Activated T-helper 1 cell treated with anti-CD3 and anti-CD28 coated beads, Interleukin-12 subunit alpha, Interleukin-12 subunit beta, Interleukin-2, Interleukin-4 antibody, amounts not matched to agents 30 ng/mL and 10 ng/mL and 1 ng/mL, durations not matched to agents 14 hours and 24 hours and 36 hours (primary cell): ENCODE measurements at regions not wholly inside any gene's neighbourhood (a gene's known extent, or its start where the extent isn't known, plus 50 kb on each side); places are given as distances from the start of the nearest gene placed in this dataset.

Source experiments
- DNase-seq: peaks from one replicate; pipeline ENCODE4 v3.0.0; 2021; ENCODE audit warnings: low spot score
- H3K27ac Mint-ChIP-seq: one replicate; pipeline ENCODE4 v1.8.0; 2021; ENCODE audit warnings: mild to moderate bottlenecking, mixed read lengths
- H3K27me3 Mint-ChIP-seq: one replicate; pipeline ENCODE4 v1.8.0; 2022; ENCODE audit warnings: mild to moderate bottlenecking, moderate library complexity, mixed read lengths; ENCODE audit not compliant: insufficient read depth
- H3K36me3 Mint-ChIP-seq: one replicate; pipeline ENCODE4 v1.8.0; 2021; ENCODE audit warnings: low read depth, mixed read lengths
- H3K4me1 Mint-ChIP-seq: one replicate; pipeline ENCODE4 v1.8.0; 2021; ENCODE audit warnings: low read depth, mixed read lengths
- H3K4me3 Mint-ChIP-seq: one replicate; pipeline ENCODE4 v1.8.0; 2021; ENCODE audit warnings: mild to moderate bottlenecking, moderate library complexity, mixed read lengths
- H3K9me3 Mint-ChIP-seq: one replicate; pipeline ENCODE4 v1.8.0; 2021; ENCODE audit warnings: mixed read lengths
- intact Hi-C: fragments of 100-400 bp; cut with micrococcal nuclease; formaldehyde crosslinking; loops from one replicate; pipeline ENCODE4 v1.15.1; 2024

DNA sequence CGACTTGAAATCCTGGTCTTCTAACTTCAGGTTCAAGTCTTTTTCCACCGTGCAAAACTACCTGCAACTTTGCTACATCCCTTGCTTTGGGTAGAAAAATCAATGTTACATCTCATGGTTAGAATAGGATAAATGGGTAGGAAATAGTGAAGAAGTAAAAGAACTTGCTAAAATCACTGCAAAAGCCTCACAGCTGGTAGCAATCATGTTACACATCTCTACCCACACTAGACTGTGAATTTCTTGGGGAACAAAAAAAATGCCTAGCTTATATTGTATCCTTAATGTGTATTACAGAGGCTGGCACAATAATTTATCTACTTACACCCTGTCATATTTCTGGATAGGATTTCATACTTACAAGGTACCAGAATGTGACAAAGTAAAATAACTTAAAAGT is 133.8 kb downstream of the FAM181B start:
- no peaks in the 10 kb centered on the region for H3K9me3 Mint-ChIP-seq
- DNase-seq, result no peak
- H3K36me3 Mint-ChIP-seq, result no peaks in the 10 kb centered on the region
- no peak overlapping the region for H3K4me3 Mint-ChIP-seq
- H3K4me1 Mint-ChIP-seq, result no peaks in the 10 kb centered on the region
- intact Hi-C loops, result no loop called here
- H3K27me3 Mint-ChIP-seq, result no peaks in the 10 kb centered on the region
- no peak overlapping the region for H3K27ac Mint-ChIP-seq

DNA sequence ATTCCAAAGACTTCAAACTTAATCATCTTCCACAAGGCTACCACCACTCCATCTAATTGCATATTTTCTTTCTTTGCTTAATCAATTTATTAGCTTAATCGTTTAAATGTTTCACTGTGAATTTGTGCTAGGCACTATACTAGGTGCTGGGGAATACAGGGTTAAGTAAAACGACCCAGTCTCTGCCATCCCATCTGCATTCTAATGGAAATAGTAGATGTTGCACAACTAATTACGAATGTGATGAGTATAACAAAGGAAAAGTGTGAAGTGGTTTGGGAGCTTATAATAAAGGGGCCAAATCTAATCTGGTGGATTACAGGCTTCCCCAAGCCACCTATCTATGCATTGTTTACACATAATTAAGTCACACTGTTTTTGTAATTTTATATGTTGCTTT is 147.1 kb downstream of the FAM181B start:
- H3K27ac Mint-ChIP-seq, result no peak overlapping the region
- DNase-seq, result no peak
- no peaks in the 10 kb centered on the region for H3K36me3 Mint-ChIP-seq
- H3K4me3 Mint-ChIP-seq, result no peak overlapping the region
- H3K9me3 Mint-ChIP-seq, result no peaks in the 10 kb centered on the region
- H3K27me3 Mint-ChIP-seq, result no peaks in the 10 kb centered on the region
- intact Hi-C loops, result no loop called here
- H3K4me1 Mint-ChIP-seq, result no peaks in the 10 kb centered on the region

DNA sequence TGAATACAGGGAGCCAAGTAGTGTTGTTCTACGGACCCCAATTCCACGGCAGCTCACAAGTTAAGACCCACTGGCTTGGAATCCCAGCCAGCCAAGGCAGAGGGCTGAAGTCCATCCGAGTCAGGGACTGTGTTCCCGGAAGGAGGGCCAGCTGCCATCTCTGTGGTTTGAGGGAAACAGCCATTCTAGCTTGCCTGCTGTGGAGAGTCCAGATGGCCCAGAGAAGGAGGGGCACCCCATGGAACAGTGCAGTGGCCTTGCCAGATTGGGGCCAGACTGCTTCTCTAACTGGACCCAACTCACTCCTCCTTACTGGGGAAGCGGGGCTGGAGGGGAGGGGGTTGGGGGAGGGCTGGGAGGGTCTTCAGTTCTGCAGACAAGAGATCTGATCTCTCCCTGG is 156.4 kb downstream of the FAM181B start:
- H3K27me3 Mint-ChIP-seq, result peaks cover 3% of the 10 kb centered on the region
- H3K27ac Mint-ChIP-seq, result no peak overlapping the region
- H3K4me3 Mint-ChIP-seq, result no peak overlapping the region
- H3K9me3 Mint-ChIP-seq, result no peaks in the 10 kb centered on the region
- intact Hi-C loops, result no loop called here
- H3K36me3 Mint-ChIP-seq, result no peaks in the 10 kb centered on the region
- DNase-seq, result no peak
- no peaks in the 10 kb centered on the region for H3K4me1 Mint-ChIP-seq

DNA sequence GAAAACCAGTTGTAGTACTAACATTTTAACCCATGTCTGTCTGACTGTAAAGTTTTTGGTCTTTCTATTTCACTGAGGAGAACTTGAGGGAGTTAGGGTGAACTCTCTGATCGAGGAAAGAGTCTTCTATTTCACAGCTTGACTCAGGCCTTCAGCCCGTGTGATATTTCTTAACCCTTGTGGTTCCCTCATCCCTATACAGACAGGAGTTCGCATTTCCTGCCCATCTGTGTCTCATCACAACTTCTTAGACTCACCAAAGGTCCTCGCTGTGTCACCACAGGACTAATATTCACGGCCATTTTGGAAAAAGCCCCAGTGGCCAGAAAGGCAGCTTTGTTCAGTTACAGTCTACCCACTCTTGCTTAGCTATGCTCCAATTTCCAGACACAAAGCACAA is 172.8 kb downstream of the FAM181B start:
- no peaks in the 10 kb centered on the region for H3K27me3 Mint-ChIP-seq

DNA sequence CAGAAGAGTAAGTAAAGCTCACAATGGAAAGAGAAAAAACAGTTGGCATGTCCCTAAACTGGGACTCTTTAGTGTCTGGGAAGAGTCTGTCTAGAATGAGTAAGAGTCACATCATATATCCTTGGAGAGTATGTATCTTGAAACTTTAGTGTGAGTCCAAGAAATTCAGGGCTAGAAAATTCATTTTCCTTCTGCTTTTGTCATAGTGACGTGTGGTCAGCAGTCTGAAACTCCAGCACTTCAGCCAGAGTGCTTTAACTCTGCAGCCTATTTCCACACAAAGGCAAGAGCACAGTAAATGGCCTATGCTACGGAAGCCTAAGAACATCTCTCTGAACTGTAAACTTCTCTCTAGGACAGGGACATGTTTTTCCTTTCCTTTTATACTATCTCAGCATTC is 174.1 kb downstream of the FAM181B start:
- intact Hi-C loops, result no loop called here
- no peaks in the 10 kb centered on the region for H3K27me3 Mint-ChIP-seq

More for the DNA sequence above, 172.8 kb downstream of the FAM181B start:
- Mint-ChIP-seq H3K36me3 (no peaks in the 10 kb centered on the region), H3K9me3 (no peaks in the 10 kb centered on the region), H3K4me3 (no peak overlapping the region), H3K27ac (no peak overlapping the region), H3K4me1 (no peaks in the 10 kb centered on the region)
- intact Hi-C loops, result no loop called here
- DNase-seq, result no peak

DNA sequence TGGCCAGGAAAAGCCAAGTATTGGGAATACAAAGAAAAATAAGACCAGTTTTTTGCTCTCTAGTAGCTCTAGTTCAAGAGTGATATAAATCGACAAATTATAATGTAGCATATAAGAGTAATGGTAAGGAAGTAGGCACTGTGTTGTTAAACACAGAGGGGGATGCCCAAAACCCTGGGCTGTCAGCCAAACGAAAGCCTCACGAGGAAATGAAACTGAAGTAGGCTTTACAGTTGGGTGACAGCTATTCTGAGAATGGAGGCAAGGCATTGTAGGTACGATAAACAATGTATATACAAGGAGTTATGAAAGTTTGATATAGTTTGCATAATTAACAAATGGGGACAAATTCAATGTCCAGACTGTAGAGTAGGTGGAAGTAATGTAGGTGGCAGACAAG is 176.4 kb downstream of the FAM181B start:
- H3K4me1 Mint-ChIP-seq, result no peaks in the 10 kb centered on the region
- H3K4me3 Mint-ChIP-seq, result no peak overlapping the region
- intact Hi-C loops, result no loop called here
- H3K27ac Mint-ChIP-seq, result no peak overlapping the region
- H3K27me3 Mint-ChIP-seq, result no peaks in the 10 kb centered on the region
- H3K9me3 Mint-ChIP-seq, result no peaks in the 10 kb centered on the region
- no peaks in the 10 kb centered on the region for H3K36me3 Mint-ChIP-seq
- no peak for DNase-seq

More for the DNA sequence above, 174.1 kb downstream of the FAM181B start:
- Mint-ChIP-seq H3K4me1 (no peaks in the 10 kb centered on the region), H3K4me3 (no peak overlapping the region), H3K9me3 (no peaks in the 10 kb centered on the region), H3K36me3 (no peaks in the 10 kb centered on the region), H3K27ac (no peak overlapping the region)
- no peak for DNase-seq

DNA sequence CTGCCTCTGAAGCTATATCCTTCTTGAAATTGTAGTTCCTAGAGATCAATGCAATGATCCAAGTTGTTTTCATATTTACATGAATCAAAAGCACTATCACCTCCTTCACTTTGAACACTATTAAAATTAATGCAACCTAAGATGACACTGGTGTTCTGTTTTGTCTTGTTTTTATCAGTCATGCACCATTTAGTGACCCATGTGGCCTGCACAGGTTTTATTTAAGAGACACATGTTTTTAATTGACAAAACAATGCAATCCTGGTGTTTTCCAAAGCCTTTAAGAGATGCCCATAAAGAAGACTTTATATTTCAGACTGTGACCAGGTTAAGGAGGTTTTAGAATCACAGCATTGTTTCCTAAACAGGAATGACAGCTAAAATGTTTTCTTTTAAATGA is 177.5 kb downstream of the FAM181B start:
- Mint-ChIP-seq H3K4me1 (no peaks in the 10 kb centered on the region), H3K36me3 (no peaks in the 10 kb centered on the region), H3K4me3 (no peak overlapping the region), H3K27me3 (no peaks in the 10 kb centered on the region), H3K9me3 (no peaks in the 10 kb centered on the region), H3K27ac (no peak overlapping the region)
- DNase-seq, result no peak
- intact Hi-C loops, result no loop called here

DNA sequence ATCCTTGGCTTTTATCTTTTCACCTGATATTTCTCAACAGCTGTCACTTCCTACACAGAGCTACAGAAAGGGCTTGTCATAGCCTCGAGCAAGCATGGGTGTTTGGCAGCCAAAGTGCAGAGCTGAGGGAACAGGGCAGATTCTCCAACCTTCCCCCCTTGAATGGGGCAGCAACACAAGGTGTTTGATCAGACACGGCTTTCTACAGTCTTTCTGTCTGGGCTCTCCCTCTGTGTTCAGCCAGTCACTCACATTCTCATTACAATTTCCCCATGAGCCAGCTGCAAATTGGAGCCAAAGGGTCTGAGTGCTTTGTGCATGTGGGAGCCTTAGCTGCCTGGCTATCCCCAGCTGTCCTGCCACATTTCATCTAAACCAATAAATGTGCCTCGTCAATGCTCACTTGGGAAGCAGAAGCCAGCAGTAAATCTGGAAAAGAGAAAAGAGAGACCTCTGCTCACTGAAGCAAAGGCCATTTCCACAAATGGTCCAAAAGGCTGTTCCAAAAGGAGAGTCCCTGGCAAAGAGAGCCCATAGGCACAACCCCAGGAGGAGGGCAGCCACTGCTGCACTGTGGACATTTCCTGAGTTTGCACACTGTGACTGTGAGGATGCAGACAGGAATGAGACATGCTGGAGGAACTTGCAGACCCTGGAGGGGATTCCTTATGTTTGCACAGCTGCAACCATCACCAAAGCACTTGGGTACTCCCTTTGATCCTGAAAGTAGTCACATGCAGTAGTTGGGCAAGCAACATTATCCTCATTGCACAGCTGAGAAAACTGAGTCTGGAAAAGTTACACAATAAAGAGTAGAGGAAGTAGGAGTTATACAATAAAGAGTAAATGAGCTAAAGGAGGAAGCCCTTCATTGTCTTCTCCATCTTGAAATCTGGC is 186.8 kb downstream of the FAM181B start:
- no peak for DNase-seq
- Mint-ChIP-seq H3K9me3 (no peaks in the 10 kb centered on the region), H3K4me3 (no peak overlapping the region), H3K36me3 (no peaks in the 10 kb centered on the region), H3K27me3 (no peaks in the 10 kb centered on the region), H3K27ac (no peak overlapping the region), H3K4me1 (no peaks in the 10 kb centered on the region)
- intact Hi-C loops, result no loop called here

DNA sequence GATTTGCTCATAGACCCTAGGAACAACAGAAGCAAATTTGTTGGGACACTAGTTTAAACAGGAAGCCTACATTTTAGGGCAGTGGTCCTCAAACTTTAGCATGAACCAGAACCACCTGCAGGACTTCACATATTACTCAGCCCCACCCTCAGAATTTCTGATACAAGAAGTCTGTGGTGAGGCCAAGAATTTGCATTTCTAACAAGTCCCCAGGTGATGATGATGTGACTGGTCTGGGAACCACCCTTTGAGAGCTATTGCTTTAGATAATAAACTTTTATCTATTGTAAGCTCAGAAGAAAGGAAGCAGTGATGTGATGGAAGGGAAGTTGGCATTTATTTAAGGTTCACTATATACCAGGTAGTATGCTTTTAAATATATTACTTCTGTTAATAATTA is 194.0 kb downstream of the FAM181B start:
- Mint-ChIP-seq H3K4me3 (no peak overlapping the region), H3K4me1 (no peaks in the 10 kb centered on the region), H3K9me3 (no peaks in the 10 kb centered on the region), H3K36me3 (no peaks in the 10 kb centered on the region), H3K27me3 (no peaks in the 10 kb centered on the region), H3K27ac (no peak overlapping the region)
- intact Hi-C loops, result no loop called here
- no peak for DNase-seq

DNA sequence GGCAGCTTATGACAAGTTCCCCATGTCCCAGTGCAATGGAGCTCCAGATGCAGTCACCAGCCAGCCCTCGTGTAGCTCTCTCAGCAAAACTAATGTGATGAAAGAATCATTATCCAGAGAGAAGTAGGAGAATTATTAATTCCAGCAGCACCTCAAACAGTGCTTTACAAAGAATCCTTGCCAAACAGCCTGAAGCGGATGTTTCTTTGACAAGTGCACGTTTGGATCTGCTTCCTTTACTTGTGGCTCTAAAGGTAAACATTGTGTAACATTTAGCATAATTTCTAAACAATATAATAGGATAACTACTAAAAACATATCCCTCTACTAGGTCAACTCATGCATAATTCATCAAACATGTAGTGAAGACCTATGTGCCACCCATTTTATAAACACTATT is 197.0 kb downstream of the FAM181B start:
- DNase-seq, result no peak
- Mint-ChIP-seq H3K4me1 (no peaks in the 10 kb centered on the region), H3K27ac (no peak overlapping the region), H3K4me3 (no peak overlapping the region), H3K27me3 (peaks cover 1% of the 10 kb centered on the region), H3K9me3 (no peaks in the 10 kb centered on the region), H3K36me3 (no peaks in the 10 kb centered on the region)
- intact Hi-C loops, result no loop called here

DNA sequence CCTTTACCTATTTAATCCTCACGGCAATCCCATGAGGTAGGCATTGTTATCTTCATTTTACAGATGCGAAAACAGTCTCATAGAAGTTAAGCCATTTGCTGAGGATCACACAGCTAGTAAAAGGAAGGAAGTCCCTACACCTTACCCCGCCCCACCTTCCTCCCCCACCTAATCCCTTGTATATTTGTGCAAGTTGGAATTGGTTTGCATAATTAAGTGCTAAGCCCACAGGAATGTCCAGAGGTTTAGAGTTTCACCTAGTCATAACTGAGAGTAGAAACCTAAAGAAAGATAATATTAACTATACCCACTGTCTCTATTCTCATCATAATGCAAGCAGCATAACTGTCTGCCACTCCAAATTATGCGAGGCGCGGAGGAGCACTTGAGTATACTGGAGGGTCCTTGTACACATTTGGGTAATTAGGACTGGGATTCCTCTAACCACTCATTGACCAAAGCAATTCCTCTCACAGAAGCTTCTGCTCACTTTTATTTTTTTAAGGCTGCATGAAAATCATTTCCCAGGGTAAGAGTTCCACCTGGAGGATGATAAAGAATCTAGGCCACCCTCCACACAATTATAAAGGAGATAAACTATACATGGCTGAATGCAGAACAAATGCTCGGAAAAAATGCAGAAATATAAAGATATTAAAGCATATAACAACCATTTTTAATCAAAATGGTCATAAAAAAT is 199.9 kb downstream of the FAM181B start:
- peaks cover 1% of the 10 kb centered on the region for H3K27me3 Mint-ChIP-seq
- no peak for DNase-seq
- H3K9me3 Mint-ChIP-seq, result no peaks in the 10 kb centered on the region
- H3K27ac Mint-ChIP-seq, result no peak overlapping the region
- no peaks in the 10 kb centered on the region for H3K36me3 Mint-ChIP-seq
- no peaks in the 10 kb centered on the region for H3K4me1 Mint-ChIP-seq
- intact Hi-C loops, result no loop called here
- no peak overlapping the region for H3K4me3 Mint-ChIP-seq

DNA sequence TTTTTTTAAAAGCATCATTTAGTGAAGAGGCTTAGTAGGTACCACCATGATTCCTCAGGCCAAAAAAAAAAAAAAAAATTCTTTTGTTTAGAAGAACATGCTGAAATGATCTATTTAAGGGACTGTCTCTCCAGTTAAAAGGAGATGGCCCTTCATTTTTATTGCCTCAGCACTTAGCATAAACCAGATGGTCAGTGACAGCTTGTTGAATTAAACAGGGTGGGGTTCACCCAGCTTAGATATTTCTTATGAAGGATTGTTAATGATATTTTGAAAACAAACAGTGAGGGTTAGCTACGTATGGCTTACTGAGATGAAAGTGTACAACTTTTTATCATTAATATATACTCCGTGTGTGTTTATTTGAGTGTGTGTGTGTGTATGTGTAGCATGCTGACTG is 203.7 kb downstream of the FAM181B start:
- H3K4me3 Mint-ChIP-seq, result no peak overlapping the region
- DNase-seq, result no peak
- intact Hi-C loops, result no loop called here
- H3K9me3 Mint-ChIP-seq, result no peaks in the 10 kb centered on the region
- H3K27me3 Mint-ChIP-seq, result peaks cover 1% of the 10 kb centered on the region
- no peak overlapping the region for H3K27ac Mint-ChIP-seq
- H3K4me1 Mint-ChIP-seq, result no peaks in the 10 kb centered on the region
- no peaks in the 10 kb centered on the region for H3K36me3 Mint-ChIP-seq

DNA sequence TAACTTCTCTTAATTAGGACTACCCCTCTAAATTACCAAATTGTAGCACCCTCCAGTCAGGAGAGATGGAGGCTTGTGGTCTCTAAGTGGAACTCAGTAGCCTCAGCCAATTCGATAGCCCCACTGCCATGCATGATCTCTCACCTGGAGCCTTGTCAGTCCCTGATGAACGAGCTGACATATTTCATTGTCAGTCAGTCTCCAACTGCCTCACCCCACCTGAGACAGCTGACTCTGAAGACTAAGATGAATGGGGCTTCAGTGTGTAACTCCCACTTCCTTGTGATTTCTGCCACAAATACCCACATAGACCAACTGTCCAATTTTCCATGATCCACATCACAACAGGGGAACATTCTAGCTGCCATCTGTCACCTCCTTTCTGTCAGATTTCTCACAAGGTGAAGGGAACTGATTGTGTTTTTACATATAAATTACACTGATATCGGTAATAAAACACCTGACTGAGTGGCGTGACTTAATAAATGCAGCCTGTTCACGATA is 206.5 kb downstream of the FAM181B start:
- H3K27me3 Mint-ChIP-seq, result peaks cover 1% of the 10 kb centered on the region
- H3K36me3 Mint-ChIP-seq, result no peaks in the 10 kb centered on the region
- no peak for DNase-seq
- no peaks in the 10 kb centered on the region for H3K4me1 Mint-ChIP-seq
- no peaks in the 10 kb centered on the region for H3K9me3 Mint-ChIP-seq
- H3K27ac Mint-ChIP-seq, result no peak overlapping the region
- intact Hi-C loops, result no loop called here
- H3K4me3 Mint-ChIP-seq, result no peak overlapping the region
